ENCODE measurements at regions not wholly inside any gene's neighbourhood (a gene's known extent, or its start where the extent isn't known, plus 50 kb on each side); places are given as distances from the start of the nearest gene placed in this dataset.

DNA sequence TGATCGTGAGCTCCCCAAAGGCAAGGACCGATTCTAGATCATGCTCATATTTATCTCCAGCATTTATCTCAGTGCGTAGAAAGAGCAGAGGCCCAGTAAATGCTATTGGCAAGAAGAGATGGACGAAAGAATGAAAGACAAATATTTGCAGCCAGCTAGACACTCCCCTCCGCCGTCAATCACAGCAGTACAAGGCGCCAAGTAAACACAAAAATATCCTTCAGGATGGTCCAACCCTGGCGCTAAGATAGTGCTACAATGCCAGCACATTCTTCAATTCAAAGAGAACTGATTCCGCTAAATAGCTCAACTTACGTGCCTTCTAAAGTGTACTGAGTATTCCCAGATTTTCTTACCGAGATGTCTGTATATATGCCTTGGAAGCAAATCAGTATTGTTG is 114.5 kb downstream of the DDX53 start:
- no peak for TF ChIP-seq EZH2 (IDR thresholded peaks at IDR 0.05; ENCODE audit: low read length)
- TF ChIP-seq CTCF (optimal IDR thresholded peaks at IDR 0.05 in 1 of 3, IDR thresholded peaks at IDR 0.05 in 1 of 3, conservative IDR thresholded peaks at IDR 0.05 in 1 of 3; ENCODE audit: extremely low read depth in 1 of 3, insufficient read depth in 2 of 3, low read length in 3 of 3), result no peak
- H3K9me1 ChIP-seq (ENCODE audit: control insufficient read depth, extremely low read depth, insufficient read depth, low read length), result no peaks in the 10 kb centered on the region
- H3K79me2 ChIP-seq (ENCODE audit: control insufficient read depth, insufficient read depth, low read length), result no peaks in the 10 kb centered on the region
- no peaks in the 10 kb centered on the region for H3K4me1 ChIP-seq (ENCODE audit: control insufficient read depth, extremely low read depth, insufficient read depth, low read length)
- H3K27ac ChIP-seq (ENCODE audit: control insufficient read depth, insufficient read depth, low read length), result no peak overlapping the region
- H4K20me1 ChIP-seq (ENCODE audit: control insufficient read depth, extremely low read depth, insufficient read depth, low read length), result no peaks in the 10 kb centered on the region
- dilution Hi-C loops (cut with MboI; ENCODE audit: extremely low pct_ligation_motif_present, low sequenced_read_pairs), result no loop called here
- FAIRE-seq, result no peak
- H3K9ac ChIP-seq (ENCODE audit: control insufficient read depth, extremely low read depth, insufficient read depth, low read length), result no peak overlapping the region
- no peak overlapping the region for H2AFZ ChIP-seq (ENCODE audit: control insufficient read depth, low read length)
- H3K4me3 ChIP-seq (ENCODE audit: control insufficient read depth in 2 of 3, extremely low read depth in 1 of 3, insufficient read depth in 2 of 3, low read depth in 1 of 3, low read length in 3 of 3), result no peak overlapping the region
- no peaks in the 10 kb centered on the region for H3K36me3 ChIP-seq (ENCODE audit: control insufficient read depth in 2 of 2, extremely low read depth in 1 of 2, insufficient read depth in 2 of 2, low read length in 2 of 2)
- H3K9me3 ChIP-seq (ENCODE audit: control insufficient read depth, low read depth, low read length), result no peaks in the 10 kb centered on the region
- no peak overlapping the region for H3K4me2 ChIP-seq (ENCODE audit: control insufficient read depth, extremely low read depth, insufficient read depth, low read depth, low read length)
- H3K27me3 ChIP-seq (ENCODE audit: control insufficient read depth, extremely low read depth, insufficient read depth, low read length), result no peaks in the 10 kb centered on the region
- no peak for DNase-seq (ENCODE audit: low read depth, low spot score)

DNA sequence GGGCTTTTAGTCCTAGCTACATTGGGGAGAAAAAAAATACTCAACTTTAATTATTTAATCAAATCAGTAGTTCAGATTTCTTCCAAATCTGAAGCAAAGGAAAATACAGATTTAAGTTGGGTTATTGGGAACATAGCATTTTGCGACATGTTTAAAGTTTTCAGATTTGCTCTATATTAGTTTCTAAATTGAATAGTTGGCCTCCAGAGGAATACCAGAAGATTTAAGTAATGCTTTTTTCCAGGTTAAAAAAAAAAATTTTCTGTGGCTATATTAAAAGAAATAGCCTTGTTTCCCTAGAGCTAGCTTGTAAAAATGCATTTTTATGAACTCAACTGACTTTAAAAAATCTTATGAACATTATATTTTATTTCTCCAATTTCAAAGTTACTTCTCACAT is 115.9 kb downstream of the DDX53 start:
- no peaks in the 10 kb centered on the region for H4K20me1 ChIP-seq (ENCODE audit: control insufficient read depth, extremely low read depth, insufficient read depth, low read length)
- no peak overlapping the region for H3K27ac ChIP-seq (ENCODE audit: control insufficient read depth, insufficient read depth, low read length)
- dilution Hi-C loops (cut with MboI; ENCODE audit: extremely low pct_ligation_motif_present, low sequenced_read_pairs), result no loop called here
- no peaks in the 10 kb centered on the region for H3K9me3 ChIP-seq (ENCODE audit: control insufficient read depth, low read depth, low read length)
- no peak overlapping the region for H3K4me3 ChIP-seq (ENCODE audit: control insufficient read depth in 2 of 3, extremely low read depth in 1 of 3, insufficient read depth in 2 of 3, low read depth in 1 of 3, low read length in 3 of 3)
- H3K9ac ChIP-seq (ENCODE audit: control insufficient read depth, extremely low read depth, insufficient read depth, low read length), result no peak overlapping the region
- no peaks in the 10 kb centered on the region for H3K9me1 ChIP-seq (ENCODE audit: control insufficient read depth, extremely low read depth, insufficient read depth, low read length)
- H2AFZ ChIP-seq (ENCODE audit: control insufficient read depth, low read length), result no peak overlapping the region
- H3K36me3 ChIP-seq (ENCODE audit: control insufficient read depth in 2 of 2, extremely low read depth in 1 of 2, insufficient read depth in 2 of 2, low read length in 2 of 2), result no peaks in the 10 kb centered on the region
- no peaks in the 10 kb centered on the region for H3K79me2 ChIP-seq (ENCODE audit: control insufficient read depth, insufficient read depth, low read length)
- no peak overlapping the region for H3K4me2 ChIP-seq (ENCODE audit: control insufficient read depth, extremely low read depth, insufficient read depth, low read depth, low read length)
- DNase-seq (ENCODE audit: low read depth, low spot score) (no peak), FAIRE-seq (no peak)
- no peaks in the 10 kb centered on the region for H3K27me3 ChIP-seq (ENCODE audit: control insufficient read depth, extremely low read depth, insufficient read depth, low read length)
- no peaks in the 10 kb centered on the region for H3K4me1 ChIP-seq (ENCODE audit: control insufficient read depth, extremely low read depth, insufficient read depth, low read length)
- no peak for TF ChIP-seq EZH2 (IDR thresholded peaks at IDR 0.05; ENCODE audit: low read length)
- TF ChIP-seq CTCF (optimal IDR thresholded peaks at IDR 0.05 in 1 of 3, IDR thresholded peaks at IDR 0.05 in 1 of 3, conservative IDR thresholded peaks at IDR 0.05 in 1 of 3; ENCODE audit: extremely low read depth in 1 of 3, insufficient read depth in 2 of 3, low read length in 3 of 3), result no peak

Data from keratinocyte (primary cell).